ENCODE measurements at regions not wholly inside any gene's neighbourhood (a gene's known extent, or its start where the extent isn't known, plus 50 kb on each side); places are given as distances from the start of the nearest gene placed in this dataset.

DNA sequence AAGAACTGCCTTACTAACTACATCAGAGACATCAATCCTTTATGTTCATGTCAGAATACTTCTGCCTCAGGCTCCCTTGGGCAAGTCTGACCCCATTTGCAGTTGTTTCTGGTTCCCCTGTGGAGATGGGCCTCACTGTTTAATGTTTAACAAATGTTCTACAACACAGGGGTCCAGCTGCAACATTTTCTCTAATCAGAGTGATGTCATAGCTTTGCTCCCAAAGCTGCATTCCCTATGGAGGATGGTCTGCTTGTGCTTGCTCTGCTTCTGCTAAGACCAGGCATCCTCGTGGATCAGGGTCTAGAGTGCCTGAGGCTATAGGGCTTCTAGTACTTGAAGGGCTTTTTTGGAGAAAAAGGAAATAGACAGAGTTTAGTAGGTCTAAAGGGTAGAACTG lies 1071.2 kb downstream of the TTLL7 start:
- H3K36me3 Mint-ChIP-seq = no peaks in the 10 kb centered on the region

GRCh38 chr1:82924666-82925065 lies 1074.3 kb downstream of the TTLL7 start:
- H3K4me3 Mint-ChIP-seq = no peak overlapping the region
- no peaks in the 10 kb centered on the region for H3K36me3 Mint-ChIP-seq
- no peaks in the 10 kb centered on the region for H3K4me1 Mint-ChIP-seq (ENCODE audit: low read depth)
- no peaks in the 10 kb centered on the region for H3K9me3 Mint-ChIP-seq (ENCODE audit: low read depth)
- H3K27ac Mint-ChIP-seq = no peak overlapping the region
- peaks cover 3% of the 10 kb centered on the region for H3K27me3 Mint-ChIP-seq

More for the DNA sequence above, 1071.2 kb downstream of the TTLL7 start:
- Mint-ChIP-seq H3K9me3 (ENCODE audit: low read depth) (no peaks in the 10 kb centered on the region), H3K4me1 (ENCODE audit: low read depth) (no peaks in the 10 kb centered on the region), H3K4me3 (no peak overlapping the region), H3K27ac (no peak overlapping the region), H3K27me3 (peaks cover 6% of the 10 kb centered on the region)

GRCh38 chr1:82923931-82924330 lies 1075.0 kb downstream of the TTLL7 start:
- no peaks in the 10 kb centered on the region for H3K9me3 Mint-ChIP-seq (ENCODE audit: low read depth)
- no peak overlapping the region for H3K4me3 Mint-ChIP-seq
- peaks cover 3% of the 10 kb centered on the region for H3K27me3 Mint-ChIP-seq
- H3K27ac Mint-ChIP-seq = no peak overlapping the region
- H3K36me3 Mint-ChIP-seq = no peaks in the 10 kb centered on the region
- H3K4me1 Mint-ChIP-seq (ENCODE audit: low read depth) = no peaks in the 10 kb centered on the region

DNA sequence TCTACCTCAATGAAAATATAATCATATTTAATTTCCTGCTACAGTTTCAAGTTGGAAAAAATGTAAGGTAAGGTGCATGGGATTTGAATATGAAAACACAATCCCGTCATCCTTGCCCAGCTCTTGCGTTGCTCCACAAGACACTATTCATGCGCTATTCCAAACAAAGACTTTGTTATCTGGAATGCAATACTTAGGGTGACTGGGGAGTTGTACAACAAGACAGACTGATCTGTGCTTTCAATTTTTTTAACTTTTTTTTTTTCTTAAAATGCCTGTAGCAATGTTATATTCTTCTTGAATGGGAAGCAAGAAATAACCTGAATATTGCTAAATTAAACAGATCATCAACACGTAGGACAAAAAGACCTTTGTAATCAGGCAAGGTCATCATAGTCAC lies 1077.2 kb downstream of the TTLL7 start:
- Mint-ChIP-seq H3K36me3 (no peaks in the 10 kb centered on the region), H3K4me3 (no peak overlapping the region)

GRCh38 chr1:82920418-82921248 lies 1078.3 kb downstream of the TTLL7 start:
- Mint-ChIP-seq H3K27ac (no peak overlapping the region), H3K9me3 (ENCODE audit: low read depth) (no peaks in the 10 kb centered on the region), H3K36me3 (no peaks in the 10 kb centered on the region), H3K4me3 (no peak overlapping the region), H3K27me3 (peaks cover 3% of the 10 kb centered on the region), H3K4me1 (ENCODE audit: low read depth) (no peaks in the 10 kb centered on the region)

More for the DNA sequence above, 1077.2 kb downstream of the TTLL7 start:
- Mint-ChIP-seq H3K9me3 (ENCODE audit: low read depth) (no peaks in the 10 kb centered on the region), H3K27me3 (peaks cover 3% of the 10 kb centered on the region), H3K27ac (no peak overlapping the region), H3K4me1 (ENCODE audit: low read depth) (no peaks in the 10 kb centered on the region)

- peaks cover 2% of the 10 kb centered on the region for H3K27me3 Mint-ChIP-seq
- no peak overlapping the region for H3K27ac Mint-ChIP-seq
- no peaks in the 10 kb centered on the region for H3K4me1 Mint-ChIP-seq (ENCODE audit: low read depth)
- H3K9me3 Mint-ChIP-seq (ENCODE audit: low read depth) = no peaks in the 10 kb centered on the region
- no peak overlapping the region for H3K4me3 Mint-ChIP-seq
- no peaks in the 10 kb centered on the region for H3K36me3 Mint-ChIP-seq
Measured at GRCh38 chr1:82919837-82920236, 1079.1 kb downstream of the TTLL7 start.

GRCh38 chr1:82907313-82907712 lies 1091.6 kb downstream of the TTLL7 start:
- Mint-ChIP-seq H3K9me3 (ENCODE audit: low read depth) (no peaks in the 10 kb centered on the region), H3K4me3 (no peak overlapping the region), H3K27ac (no peak overlapping the region), H3K27me3 (peaks cover 2% of the 10 kb centered on the region), H3K36me3 (no peaks in the 10 kb centered on the region), H3K4me1 (ENCODE audit: low read depth) (no peaks in the 10 kb centered on the region)

DNA sequence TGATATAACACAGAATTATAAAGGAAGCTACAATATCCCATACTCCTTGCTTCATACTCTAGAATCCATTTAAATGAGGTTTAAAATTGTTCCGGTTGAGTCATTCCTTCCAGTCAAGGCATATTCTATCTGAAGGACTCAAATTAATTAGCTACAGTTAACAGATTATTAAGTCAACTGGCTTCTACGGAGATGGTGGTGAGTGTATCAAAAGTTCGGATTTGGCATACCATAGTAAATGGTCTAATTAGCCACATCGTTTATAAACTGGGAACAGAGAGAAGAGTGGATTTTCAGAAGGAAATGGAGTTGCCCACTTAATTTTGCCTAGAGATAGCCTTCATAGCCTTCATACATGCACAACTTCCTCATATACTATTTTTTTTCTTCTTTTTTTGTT lies 1095.3 kb downstream of the TTLL7 start:
- H3K9me3 Mint-ChIP-seq (ENCODE audit: low read depth) = no peaks in the 10 kb centered on the region
- H3K4me3 Mint-ChIP-seq = no peak overlapping the region
- H3K27ac Mint-ChIP-seq = no peak overlapping the region
- peaks cover 3% of the 10 kb centered on the region for H3K27me3 Mint-ChIP-seq
- H3K4me1 Mint-ChIP-seq (ENCODE audit: low read depth) = no peaks in the 10 kb centered on the region
- no peaks in the 10 kb centered on the region for H3K36me3 Mint-ChIP-seq

DNA sequence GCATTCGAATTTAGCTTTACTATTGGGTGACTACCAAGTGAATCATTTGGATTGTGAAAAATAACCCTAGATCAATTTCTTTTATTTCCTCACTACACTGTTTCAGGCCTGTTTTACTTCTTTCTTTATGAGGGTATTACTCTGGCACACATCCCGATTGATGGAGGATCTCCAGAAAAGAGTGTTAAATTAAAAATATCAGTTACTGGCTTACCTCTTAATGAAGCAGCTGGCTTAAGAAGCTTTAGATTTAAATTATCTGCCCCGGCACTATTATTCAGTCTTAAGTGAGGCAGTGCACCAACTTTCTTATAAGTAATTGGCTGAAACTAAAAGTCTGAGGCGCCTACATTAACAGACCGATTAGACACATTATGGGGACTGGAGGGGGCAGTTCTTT lies 1097.4 kb downstream of the TTLL7 start:
- Mint-ChIP-seq H3K27ac (no peak overlapping the region), H3K9me3 (ENCODE audit: low read depth) (no peaks in the 10 kb centered on the region), H3K4me1 (ENCODE audit: low read depth) (no peaks in the 10 kb centered on the region), H3K4me3 (no peak overlapping the region), H3K27me3 (peaks cover 3% of the 10 kb centered on the region), H3K36me3 (no peaks in the 10 kb centered on the region)

DNA sequence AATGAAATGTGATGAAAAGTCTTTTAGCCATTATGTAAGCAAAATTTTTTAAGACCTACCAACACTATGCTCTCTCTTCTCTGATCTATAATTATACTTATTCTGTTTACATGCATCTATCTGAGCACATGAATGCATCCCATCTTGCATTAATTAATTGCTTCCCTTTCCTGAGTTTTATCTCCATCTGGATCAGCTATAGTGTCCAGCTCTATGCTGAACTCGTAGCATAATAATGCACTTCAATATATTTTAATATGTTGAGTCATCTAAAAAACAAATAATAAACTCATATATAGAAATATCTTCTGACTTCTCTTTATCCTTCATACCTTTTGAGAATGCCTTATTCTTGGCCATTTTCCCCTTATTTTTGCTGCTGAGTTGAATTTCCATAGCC lies 1097.8 kb downstream of the TTLL7 start:
- Mint-ChIP-seq H3K4me3 (no peak overlapping the region), H3K9me3 (ENCODE audit: low read depth) (no peaks in the 10 kb centered on the region), H3K4me1 (ENCODE audit: low read depth) (no peaks in the 10 kb centered on the region), H3K36me3 (no peaks in the 10 kb centered on the region), H3K27ac (no peak overlapping the region), H3K27me3 (peaks cover 3% of the 10 kb centered on the region)

GRCh38 chr1:82899017-82899416 lies 1098.3 kb downstream of the ADGRL2 start:
- no peak overlapping the region for H3K4me3 Mint-ChIP-seq
- peaks cover 3% of the 10 kb centered on the region for H3K27me3 Mint-ChIP-seq
- H3K27ac Mint-ChIP-seq = no peak overlapping the region
- H3K4me1 Mint-ChIP-seq (ENCODE audit: low read depth) = no peaks in the 10 kb centered on the region
- no peaks in the 10 kb centered on the region for H3K36me3 Mint-ChIP-seq
- H3K9me3 Mint-ChIP-seq (ENCODE audit: low read depth) = no peaks in the 10 kb centered on the region

- H3K4me1 Mint-ChIP-seq (ENCODE audit: low read depth) = no peaks in the 10 kb centered on the region
- peaks cover 3% of the 10 kb centered on the region for H3K27me3 Mint-ChIP-seq
- no peak overlapping the region for H3K4me3 Mint-ChIP-seq
- H3K9me3 Mint-ChIP-seq (ENCODE audit: low read depth) = no peaks in the 10 kb centered on the region
- no peak overlapping the region for H3K27ac Mint-ChIP-seq
- H3K36me3 Mint-ChIP-seq = no peaks in the 10 kb centered on the region
Measured at GRCh38 chr1:82897549-82897948, 1096.8 kb downstream of the ADGRL2 start.

DNA sequence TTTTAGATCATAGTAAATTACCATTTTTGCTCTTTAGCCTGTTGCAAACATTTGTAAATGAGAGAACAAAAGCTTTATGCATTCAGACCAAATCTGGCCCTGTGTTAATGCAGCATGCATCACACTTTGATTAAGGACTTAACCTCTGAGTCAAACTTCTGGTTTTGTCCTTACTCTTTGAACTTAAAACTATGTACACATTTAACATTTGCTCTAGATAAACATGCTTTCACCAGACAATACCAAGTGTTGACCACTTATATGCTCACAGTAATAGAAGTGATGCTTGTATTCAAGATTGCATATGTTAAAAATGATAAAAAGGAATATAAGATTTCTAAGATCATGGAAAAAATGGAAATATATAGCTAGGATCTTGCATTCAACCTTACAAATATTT lies 1095.3 kb downstream of the ADGRL2 start:
- peaks cover 3% of the 10 kb centered on the region for H3K27me3 Mint-ChIP-seq
- no peak overlapping the region for H3K27ac Mint-ChIP-seq
- no peak overlapping the region for H3K4me3 Mint-ChIP-seq

GRCh38 chr1:82894635-82895034 lies 1093.9 kb downstream of the ADGRL2 start:
- H3K27me3 Mint-ChIP-seq = no peaks in the 10 kb centered on the region
- no peak overlapping the region for H3K27ac Mint-ChIP-seq
- H3K36me3 Mint-ChIP-seq = no peaks in the 10 kb centered on the region
- H3K4me3 Mint-ChIP-seq = no peak overlapping the region
- H3K4me1 Mint-ChIP-seq (ENCODE audit: low read depth) = no peaks in the 10 kb centered on the region
- H3K9me3 Mint-ChIP-seq (ENCODE audit: low read depth) = no peaks in the 10 kb centered on the region

More for the DNA sequence above, 1095.3 kb downstream of the ADGRL2 start:
- Mint-ChIP-seq H3K4me1 (ENCODE audit: low read depth) (no peaks in the 10 kb centered on the region), H3K9me3 (ENCODE audit: low read depth) (no peaks in the 10 kb centered on the region), H3K36me3 (no peaks in the 10 kb centered on the region)

DNA sequence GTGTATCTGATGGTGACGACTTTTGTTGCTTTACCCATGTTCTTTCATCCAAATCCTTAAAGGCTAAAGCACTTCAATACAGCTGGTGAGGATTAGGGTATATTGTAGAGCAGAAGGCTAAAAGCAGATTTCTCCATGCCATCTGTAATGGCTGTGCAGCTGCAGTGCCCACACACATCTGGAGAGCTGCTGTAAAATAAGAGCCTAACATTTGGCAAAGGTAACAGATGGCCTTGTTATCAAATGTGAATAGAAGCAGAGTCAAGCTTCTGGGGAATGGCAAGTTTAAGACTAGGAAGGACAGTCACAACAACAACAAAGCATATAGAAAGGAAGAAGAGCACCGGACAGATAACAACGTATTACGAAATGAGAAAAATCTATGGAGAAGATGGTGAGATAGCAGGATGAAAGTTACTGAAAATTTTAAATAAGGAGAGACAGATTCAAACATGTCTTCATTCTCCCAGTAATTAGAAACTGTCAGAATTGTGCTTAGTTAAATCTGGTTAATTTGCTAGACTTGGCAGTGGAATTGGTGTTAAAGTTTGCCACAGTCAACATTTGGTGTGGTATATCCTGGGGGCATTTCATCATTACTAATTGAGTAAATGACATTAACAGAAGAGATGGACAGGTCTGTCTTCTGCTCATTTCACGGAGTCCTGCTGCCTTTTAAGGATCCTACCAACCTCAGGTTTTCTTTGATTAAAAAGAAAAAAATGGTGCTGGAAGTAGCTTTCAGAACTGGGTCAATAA lies 1093.2 kb downstream of the ADGRL2 start:
- Mint-ChIP-seq H3K4me3 (no peak overlapping the region), H3K4me1 (ENCODE audit: low read depth) (no peaks in the 10 kb centered on the region), H3K27ac (no peak overlapping the region), H3K9me3 (ENCODE audit: low read depth) (no peaks in the 10 kb centered on the region), H3K27me3 (no peaks in the 10 kb centered on the region), H3K36me3 (no peaks in the 10 kb centered on the region)
